Activated naive CD8-positive, alpha-beta T cell (primary cell): ENCODE measurements at regions not wholly inside any gene's neighbourhood (a gene's known extent, or its start where the extent isn't known, plus 50 kb on each side); places are given as distances from the start of the nearest gene placed in this dataset.
"Not testable (repeated sequence)": the region's sequence is repeated elsewhere in the genome, so short reads cannot be mapped to it uniquely, and the experiment has no call there.

Experiments used
- H3K27ac Mint-ChIP-seq: one replicate; pipeline ENCODE4 v1.8.0; 2021; ENCODE audit warnings: mixed read lengths
- H3K27me3 Mint-ChIP-seq: one replicate; pipeline ENCODE4 v1.8.0; 2021; ENCODE audit warnings: mixed read lengths
- H3K36me3 Mint-ChIP-seq: one replicate; pipeline ENCODE4 v1.8.0; 2021; ENCODE audit warnings: mixed read lengths
- H3K4me1 Mint-ChIP-seq: one replicate; pipeline ENCODE4 v1.8.0; 2021; ENCODE audit warnings: low read depth, mixed read lengths
- H3K4me3 Mint-ChIP-seq: one replicate; pipeline ENCODE4 v1.8.0; 2021; ENCODE audit warnings: mild to moderate bottlenecking, mixed read lengths
- H3K9me3 Mint-ChIP-seq: one replicate; pipeline ENCODE4 v1.8.0; 2021; ENCODE audit warnings: low read depth, mixed read lengths

GRCh38 chr16:29222615-29223014 is 183.9 kb downstream of the NPIPB11 start:
- H3K27me3 Mint-ChIP-seq, H3K36me3 Mint-ChIP-seq, H3K9me3 Mint-ChIP-seq, H3K27ac Mint-ChIP-seq, H3K4me3 Mint-ChIP-seq: not testable (repeated sequence)
- peaks cover 18% of the 10 kb centered on the region for H3K4me1 Mint-ChIP-seq

- H3K9me3 Mint-ChIP-seq, H3K27me3 Mint-ChIP-seq, H3K4me3 Mint-ChIP-seq, H3K36me3 Mint-ChIP-seq, H3K27ac Mint-ChIP-seq: not testable (repeated sequence)
- H3K4me1 Mint-ChIP-seq = peaks cover 17% of the 10 kb centered on the region
Observed at GRCh38 chr16:29222008-29222407, 184.5 kb downstream of the NPIPB11 start.

GRCh38 chr16:29221281-29221955 is 185.1 kb downstream of the NPIPB11 start:
- not testable (repeated sequence) for H3K27me3 Mint-ChIP-seq, H3K9me3 Mint-ChIP-seq, H3K36me3 Mint-ChIP-seq, H3K4me3 Mint-ChIP-seq, H3K27ac Mint-ChIP-seq
- H3K4me1 Mint-ChIP-seq = peaks cover 13% of the 10 kb centered on the region

- not testable (repeated sequence) for H3K4me3 Mint-ChIP-seq, H3K27me3 Mint-ChIP-seq, H3K27ac Mint-ChIP-seq, H3K9me3 Mint-ChIP-seq, H3K36me3 Mint-ChIP-seq
- peaks cover 13% of the 10 kb centered on the region for H3K4me1 Mint-ChIP-seq
Observed at GRCh38 chr16:29220647-29221191, 185.8 kb downstream of the NPIPB11 start.

- peaks cover 13% of the 10 kb centered on the region for H3K4me1 Mint-ChIP-seq
- not testable (repeated sequence) for H3K27ac Mint-ChIP-seq, H3K4me3 Mint-ChIP-seq, H3K36me3 Mint-ChIP-seq, H3K9me3 Mint-ChIP-seq, H3K27me3 Mint-ChIP-seq
Observed at GRCh38 chr16:29219966-29220646, 186.4 kb downstream of the NPIPB11 start.

- not testable (repeated sequence) for H3K27ac Mint-ChIP-seq, H3K27me3 Mint-ChIP-seq, H3K36me3 Mint-ChIP-seq, H3K4me3 Mint-ChIP-seq, H3K9me3 Mint-ChIP-seq
- H3K4me1 Mint-ChIP-seq = peaks cover 12% of the 10 kb centered on the region
Observed at GRCh38 chr16:29219562-29219961, 186.9 kb downstream of the NPIPB11 start.

GRCh38 chr16:29218649-29219048 is 187.9 kb downstream of the NPIPB11 start:
- not testable (repeated sequence) for H3K4me3 Mint-ChIP-seq, H3K4me1 Mint-ChIP-seq, H3K27ac Mint-ChIP-seq, H3K9me3 Mint-ChIP-seq, H3K27me3 Mint-ChIP-seq, H3K36me3 Mint-ChIP-seq

- not testable (repeated sequence) for H3K27me3 Mint-ChIP-seq, H3K4me3 Mint-ChIP-seq, H3K27ac Mint-ChIP-seq, H3K4me1 Mint-ChIP-seq, H3K36me3 Mint-ChIP-seq, H3K9me3 Mint-ChIP-seq
Observed at GRCh38 chr16:29218171-29218570, 188.3 kb downstream of the NPIPB11 start.

- H3K4me1 Mint-ChIP-seq, H3K36me3 Mint-ChIP-seq, H3K4me3 Mint-ChIP-seq, H3K27me3 Mint-ChIP-seq, H3K27ac Mint-ChIP-seq, H3K9me3 Mint-ChIP-seq: not testable (repeated sequence)
Observed at GRCh38 chr16:29217752-29218126, 188.8 kb downstream of the NPIPB11 start.

GRCh38 chr16:29217104-29217751 is 189.3 kb downstream of the NPIPB11 start:
- H3K4me1 Mint-ChIP-seq, H3K36me3 Mint-ChIP-seq, H3K4me3 Mint-ChIP-seq, H3K27ac Mint-ChIP-seq, H3K9me3 Mint-ChIP-seq, H3K27me3 Mint-ChIP-seq: not testable (repeated sequence)

GRCh38 chr16:29213770-29214169 is 192.7 kb downstream of the NPIPB11 start:
- H3K4me1 Mint-ChIP-seq, H3K9me3 Mint-ChIP-seq, H3K36me3 Mint-ChIP-seq, H3K27ac Mint-ChIP-seq, H3K4me3 Mint-ChIP-seq, H3K27me3 Mint-ChIP-seq: not testable (repeated sequence)

- H3K9me3 Mint-ChIP-seq, H3K4me1 Mint-ChIP-seq, H3K36me3 Mint-ChIP-seq, H3K27me3 Mint-ChIP-seq, H3K27ac Mint-ChIP-seq, H3K4me3 Mint-ChIP-seq: not testable (repeated sequence)
Observed at GRCh38 chr16:29213251-29213650, 193.3 kb downstream of the NPIPB11 start.

GRCh38 chr16:29212084-29213027 is 194.2 kb downstream of the NPIPB11 start:
- not testable (repeated sequence) for H3K36me3 Mint-ChIP-seq, H3K27ac Mint-ChIP-seq, H3K4me3 Mint-ChIP-seq, H3K27me3 Mint-ChIP-seq, H3K4me1 Mint-ChIP-seq, H3K9me3 Mint-ChIP-seq

- not testable (repeated sequence) for H3K4me3 Mint-ChIP-seq, H3K36me3 Mint-ChIP-seq, H3K4me1 Mint-ChIP-seq, H3K27ac Mint-ChIP-seq, H3K27me3 Mint-ChIP-seq, H3K9me3 Mint-ChIP-seq
Observed at GRCh38 chr16:29211456-29211855, 195.1 kb downstream of the NPIPB11 start.
